ENCODE measurements at regions not wholly inside any gene's neighbourhood (a gene's known extent, or its start where the extent isn't known, plus 50 kb on each side); places are given as distances from the start of the nearest gene placed in this dataset.

DNA sequence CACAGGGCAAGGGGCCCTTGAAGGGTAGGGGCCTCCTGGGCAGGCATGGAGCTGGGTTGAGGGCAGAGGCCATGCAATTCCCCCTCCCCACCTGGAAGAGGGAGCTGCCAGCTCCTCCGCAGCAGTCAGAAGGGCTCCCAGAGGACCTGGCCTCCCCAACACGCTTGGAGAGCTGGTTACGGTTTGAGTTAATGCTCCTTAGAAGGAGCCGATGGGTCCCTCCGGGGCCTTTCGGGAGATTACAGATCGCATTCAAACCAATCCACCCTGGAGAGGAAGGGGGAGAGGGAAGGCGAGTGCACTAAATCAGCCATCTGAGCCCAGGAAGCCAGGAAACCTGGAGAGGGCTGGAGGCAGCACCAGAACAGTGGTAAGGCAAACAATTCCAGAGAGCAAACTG is 106.3 kb upstream of the CSF3R start:
- Mint-ChIP-seq H3K9me3 (no peaks in the 10 kb centered on the region), H3K36me3 (no peaks in the 10 kb centered on the region), H3K27ac (no peak overlapping the region), H3K4me3 (no peak overlapping the region), H3K27me3 (peaks cover 47 to 74% of the 10 kb centered on the region in 2 donors), H3K4me1 (peaks cover 0 to 3% (median 0%) of the 10 kb centered on the region in 3 donors)
- H3K4me3 ChIP-seq (ENCODE audit: control insufficient read depth in 1 of 2, extremely low read depth in 1 of 2, low read length in 1 of 2) = no peak overlapping the region
- H3K36me3 ChIP-seq (ENCODE audit: control insufficient read depth in 2 of 2, extremely low read depth in 1 of 2, insufficient read depth in 1 of 2, low read length in 1 of 2) = no peaks in the 10 kb centered on the region
- ATAC-seq (replicated peaks in 1 of 4) = no peak
- H3K27me3 ChIP-seq (replicated peaks in 1 of 2; ENCODE audit: control insufficient read depth in 2 of 2, extremely low read depth in 1 of 2, insufficient read depth in 2 of 2, low read length in 1 of 2) = peaks cover 0 to 74% of the 10 kb centered on the region in 2 experiments
- no peak for DNase-seq
- no CpG with 5 or more reads among the region's 8 CpGs for WGBS (ENCODE audit: insufficient coverage)
- ChIA-PET CTCF (no interaction called here), POLR2A (no interaction called here)
- H3K27ac ChIP-seq (ENCODE audit: low read length) = no peak overlapping the region
- no peaks in the 10 kb centered on the region for H3K9me3 ChIP-seq
- no peaks in the 10 kb centered on the region for H3K4me1 ChIP-seq (ENCODE audit: control insufficient read depth in 1 of 2, extremely low read depth in 1 of 2, insufficient read depth in 2 of 2, low read length in 2 of 2)

DNA sequence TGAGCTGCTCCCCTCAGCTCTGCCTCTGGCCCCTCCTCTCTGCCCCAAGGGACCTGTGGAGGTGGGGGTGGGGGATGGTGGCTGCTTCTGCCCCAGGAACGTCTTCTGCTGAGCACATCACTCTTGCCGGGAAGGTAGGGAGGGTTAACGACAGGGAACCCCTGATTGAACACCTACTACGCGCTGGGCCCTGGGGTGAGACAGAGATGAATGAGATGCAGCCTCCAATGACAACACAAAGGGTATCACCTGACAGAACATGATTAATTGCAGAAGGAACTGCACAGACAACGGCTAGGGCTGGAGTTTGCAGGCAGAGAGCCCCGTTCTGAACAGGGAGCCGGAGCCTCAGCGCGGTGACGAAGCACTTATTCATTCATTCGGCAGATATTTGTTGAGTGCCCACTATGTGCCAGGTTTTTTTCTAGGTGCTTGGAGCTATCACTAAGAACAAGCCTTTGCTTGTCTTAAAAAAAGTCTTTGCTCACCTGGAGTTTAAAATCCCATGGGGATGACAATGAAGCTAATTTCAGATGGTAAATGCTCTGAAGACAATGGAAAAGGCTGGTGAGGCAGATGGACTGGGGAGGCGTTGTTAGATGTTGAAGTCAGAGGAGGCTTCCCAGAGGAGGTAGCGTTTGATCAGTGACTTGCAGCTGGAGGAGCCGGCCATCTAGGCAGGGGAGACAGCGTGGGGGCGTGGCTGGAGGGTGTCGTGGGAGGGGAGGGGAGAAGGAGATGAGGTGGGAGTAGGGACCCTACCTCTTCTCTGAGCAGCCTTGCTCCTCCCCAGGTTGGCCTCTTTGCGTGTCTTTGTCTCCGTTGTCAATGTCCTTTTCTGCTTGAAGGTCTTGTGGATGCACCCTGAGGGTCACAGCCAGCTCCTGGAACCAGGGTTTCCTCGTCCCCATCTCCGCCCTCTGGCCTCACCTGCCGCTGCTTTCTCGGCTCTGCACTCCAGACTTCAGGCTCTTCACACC is 103.1 kb upstream of the CSF3R start:
- Mint-ChIP-seq H3K36me3 (no peaks in the 10 kb centered on the region), H3K4me3 (no peak overlapping the region), H3K27me3 (peaks cover 38 to 59% of the 10 kb centered on the region in 2 donors), H3K9me3 (no peaks in the 10 kb centered on the region), H3K4me1 (peaks cover 0 to 3% (median 0%) of the 10 kb centered on the region in 3 donors), H3K27ac (no peak overlapping the region)
- WGBS (ENCODE audit: insufficient coverage) = 31% methylated on average over 20 of the region's 24 CpGs
- H3K36me3 ChIP-seq (ENCODE audit: control insufficient read depth in 2 of 2, extremely low read depth in 1 of 2, insufficient read depth in 1 of 2, low read length in 1 of 2) = no peaks in the 10 kb centered on the region
- DNase-seq (no peak), ATAC-seq (replicated peaks in 1 of 4) (no peak)
- no peak overlapping the region for H3K4me3 ChIP-seq (ENCODE audit: control insufficient read depth in 1 of 2, extremely low read depth in 1 of 2, low read length in 1 of 2)
- POLR2A ChIA-PET = no interaction called here
- no peak overlapping the region for H3K27ac ChIP-seq (ENCODE audit: low read length)
- H3K4me1 ChIP-seq (ENCODE audit: control insufficient read depth in 1 of 2, extremely low read depth in 1 of 2, insufficient read depth in 2 of 2, low read length in 2 of 2) = no peaks in the 10 kb centered on the region
- H3K9me3 ChIP-seq = no peaks in the 10 kb centered on the region
- peaks cover 0 to 61% of the 10 kb centered on the region in 2 experiments for H3K27me3 ChIP-seq (replicated peaks in 1 of 2; ENCODE audit: control insufficient read depth in 2 of 2, extremely low read depth in 1 of 2, insufficient read depth in 2 of 2, low read length in 1 of 2)
- CTCF ChIA-PET = interaction anchor here in 1 of 2 donors (1.0 kb wide), 1 partner anchor 10 kb away, joined by 3 read pairs; no protein-coding TSS in a partner anchor

GRCh38 chr1:36584874-36585453 is 102.3 kb upstream of the CSF3R start:
- Mint-ChIP-seq H3K27ac (no peak overlapping the region), H3K4me1 (no peaks in the 10 kb centered on the region), H3K4me3 (no peak overlapping the region), H3K27me3 (peaks cover 35 to 52% of the 10 kb centered on the region in 2 donors), H3K36me3 (no peaks in the 10 kb centered on the region), H3K9me3 (no peaks in the 10 kb centered on the region)
- Histone ChIP-seq H3K36me3 (ENCODE audit: control insufficient read depth in 2 of 2, extremely low read depth in 1 of 2, insufficient read depth in 1 of 2, low read length in 1 of 2) (no peaks in the 10 kb centered on the region), H3K27ac (ENCODE audit: low read length) (no peak overlapping the region), H3K4me3 (ENCODE audit: control insufficient read depth in 1 of 2, extremely low read depth in 1 of 2, low read length in 1 of 2) (no peak overlapping the region), H3K4me1 (ENCODE audit: control insufficient read depth in 1 of 2, extremely low read depth in 1 of 2, insufficient read depth in 2 of 2, low read length in 2 of 2) (no peaks in the 10 kb centered on the region), H3K9me3 (no peaks in the 10 kb centered on the region), H3K27me3 (replicated peaks in 1 of 2; ENCODE audit: control insufficient read depth in 2 of 2, extremely low read depth in 1 of 2, insufficient read depth in 2 of 2, low read length in 1 of 2) (peaks cover 0 to 58% of the 10 kb centered on the region in 2 experiments)
- ATAC-seq (replicated peaks in 1 of 4) (no peak), DNase-seq (no peak)
- CTCF ChIA-PET = interaction anchor here in 1 of 2 donors (1.0 kb wide), 1 partner anchor 9 kb away, joined by 3 read pairs; no protein-coding TSS in a partner anchor
- 60% methylated on average over 1 of the region's 6 CpGs for WGBS (ENCODE audit: insufficient coverage)
- POLR2A ChIA-PET = no interaction called here

DNA sequence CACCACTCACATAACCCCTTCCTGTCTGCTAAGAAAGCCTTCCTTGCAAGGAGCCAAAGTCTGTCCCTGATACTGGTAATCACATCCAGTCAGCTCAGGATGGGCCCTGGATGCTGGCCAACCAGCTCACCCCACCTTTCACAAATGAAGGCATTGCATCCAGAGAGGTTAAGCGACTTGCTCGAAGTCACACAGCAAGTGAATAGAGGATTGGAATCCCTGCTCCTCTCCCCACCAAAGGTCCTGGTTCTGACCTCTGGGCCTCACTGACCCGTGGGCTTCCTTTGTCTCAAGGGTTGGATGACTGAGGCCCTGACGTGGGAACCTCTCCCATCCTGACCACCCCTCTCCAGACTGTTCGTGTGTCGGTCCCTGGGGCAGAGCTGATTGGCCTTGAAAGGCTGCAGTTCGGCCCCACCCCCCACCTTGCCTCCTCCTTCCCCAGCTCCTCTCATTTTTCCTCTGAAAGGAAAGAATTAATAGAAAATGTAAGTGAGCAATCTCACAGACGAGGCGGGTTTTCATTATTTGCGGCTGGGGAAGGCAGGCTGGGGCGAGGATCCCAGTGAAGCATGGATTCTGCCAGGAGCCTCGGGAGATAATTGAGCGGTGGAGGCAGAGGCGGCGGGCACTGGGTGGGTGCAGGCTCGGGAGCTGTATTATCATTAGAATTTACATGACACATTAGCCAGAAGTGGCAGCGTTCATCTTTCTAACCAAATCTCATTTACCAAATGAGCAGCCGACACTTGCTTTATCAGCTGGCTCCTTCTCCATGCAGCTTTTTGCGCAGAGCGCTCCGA is 101.5 kb upstream of the CSF3R start:
- Histone ChIP-seq H3K27ac (ENCODE audit: low read length) (no peak overlapping the region), H3K4me3 (ENCODE audit: control insufficient read depth in 1 of 2, extremely low read depth in 1 of 2, low read length in 1 of 2) (no peak overlapping the region), H3K27me3 (replicated peaks in 1 of 2; ENCODE audit: control insufficient read depth in 2 of 2, extremely low read depth in 1 of 2, insufficient read depth in 2 of 2, low read length in 1 of 2) (peaks cover 0 to 52% of the 10 kb centered on the region in 2 experiments), H3K4me1 (ENCODE audit: control insufficient read depth in 1 of 2, extremely low read depth in 1 of 2, insufficient read depth in 2 of 2, low read length in 2 of 2) (no peaks in the 10 kb centered on the region), H3K36me3 (ENCODE audit: control insufficient read depth in 2 of 2, extremely low read depth in 1 of 2, insufficient read depth in 1 of 2, low read length in 1 of 2) (no peaks in the 10 kb centered on the region), H3K9me3 (no peaks in the 10 kb centered on the region)
- no peaks in the 10 kb centered on the region for H3K36me3 Mint-ChIP-seq
- no peaks in the 10 kb centered on the region for H3K9me3 Mint-ChIP-seq
- no peaks in the 10 kb centered on the region for H3K4me1 Mint-ChIP-seq
- H3K27ac Mint-ChIP-seq = no peak overlapping the region
- WGBS (ENCODE audit: insufficient coverage) = 80% methylated on average over 9 of the region's 21 CpGs
- H3K27me3 Mint-ChIP-seq = peaks cover 35 to 46% of the 10 kb centered on the region in 2 donors
- POLR2A ChIA-PET = no interaction called here
- H3K4me3 Mint-ChIP-seq = no peak overlapping the region
- ATAC-seq (replicated peaks in 1 of 4) = no peak
- CTCF ChIA-PET = no interaction called here
- DNase-seq = no peak

- Mint-ChIP-seq H3K27me3 (peaks cover 35 to 40% of the 10 kb centered on the region in 2 donors), H3K4me1 (no peaks in the 10 kb centered on the region), H3K36me3 (no peaks in the 10 kb centered on the region), H3K9me3 (no peaks in the 10 kb centered on the region), H3K4me3 (no peak overlapping the region), H3K27ac (no peak overlapping the region)
- DNase-seq = no peak
- H3K9me3 ChIP-seq = no peaks in the 10 kb centered on the region
- H3K27ac ChIP-seq (ENCODE audit: low read length) = no peak overlapping the region
- H3K27me3 ChIP-seq (replicated peaks in 1 of 2; ENCODE audit: control insufficient read depth in 2 of 2, extremely low read depth in 1 of 2, insufficient read depth in 2 of 2, low read length in 1 of 2) = peaks cover 0 to 44% of the 10 kb centered on the region in 2 experiments
- H3K4me1 ChIP-seq (ENCODE audit: control insufficient read depth in 1 of 2, extremely low read depth in 1 of 2, insufficient read depth in 2 of 2, low read length in 2 of 2) = no peaks in the 10 kb centered on the region
- H3K4me3 ChIP-seq (ENCODE audit: control insufficient read depth in 1 of 2, extremely low read depth in 1 of 2, low read length in 1 of 2) = no peak overlapping the region
- POLR2A ChIA-PET = no interaction called here
- H3K36me3 ChIP-seq (ENCODE audit: control insufficient read depth in 2 of 2, extremely low read depth in 1 of 2, insufficient read depth in 1 of 2, low read length in 1 of 2) = no peaks in the 10 kb centered on the region
- 56% methylated on average over 2 of the region's 3 CpGs for WGBS (ENCODE audit: insufficient coverage)
- CTCF ChIA-PET = interaction anchor here in 1 of 2 donors (1.0 kb wide), 1 partner anchor 22 kb away, joined by 3 read pairs; no protein-coding TSS in a partner anchor
- no peak for ATAC-seq (replicated peaks in 1 of 4)
Observed at GRCh38 chr1:36583080-36583479, 100.4 kb upstream of the CSF3R start.

- Histone ChIP-seq H3K4me3 (ENCODE audit: control insufficient read depth in 1 of 2, extremely low read depth in 1 of 2, low read length in 1 of 2) (no peak overlapping the region), H3K36me3 (ENCODE audit: control insufficient read depth in 2 of 2, extremely low read depth in 1 of 2, insufficient read depth in 1 of 2, low read length in 1 of 2) (no peaks in the 10 kb centered on the region), H3K4me1 (ENCODE audit: control insufficient read depth in 1 of 2, extremely low read depth in 1 of 2, insufficient read depth in 2 of 2, low read length in 2 of 2) (no peaks in the 10 kb centered on the region), H3K9me3 (no peaks in the 10 kb centered on the region), H3K27ac (ENCODE audit: low read length) (no peak overlapping the region), H3K27me3 (replicated peaks in 1 of 2; ENCODE audit: control insufficient read depth in 2 of 2, extremely low read depth in 1 of 2, insufficient read depth in 2 of 2, low read length in 1 of 2) (peaks cover 0 to 38% of the 10 kb centered on the region in 2 experiments)
- no peak for ATAC-seq (replicated peaks in 1 of 4)
- no peak for DNase-seq
- POLR2A ChIA-PET = no interaction called here
- Mint-ChIP-seq H3K27me3 (peaks cover 27 to 31% of the 10 kb centered on the region in 2 donors), H3K27ac (no peak overlapping the region), H3K9me3 (no peaks in the 10 kb centered on the region), H3K36me3 (no peaks in the 10 kb centered on the region), H3K4me3 (no peak overlapping the region), H3K4me1 (no peaks in the 10 kb centered on the region)
- WGBS (ENCODE audit: insufficient coverage) = 63% methylated on average over 6 of the region's 12 CpGs
- CTCF ChIA-PET = interaction anchor here in 1 of 2 donors (1.0 kb wide), 1 partner anchor 22 kb away, joined by 3 read pairs; no protein-coding TSS in a partner anchor
Observed at GRCh38 chr1:36582066-36582755, 99.5 kb upstream of the CSF3R start.

All from T-cell (primary cell).